ENCODE measurements at regions not wholly inside any gene's neighbourhood (a gene's known extent, or its start where the extent isn't known, plus 50 kb on each side); places are given as distances from the start of the nearest gene placed in this dataset.

DNA sequence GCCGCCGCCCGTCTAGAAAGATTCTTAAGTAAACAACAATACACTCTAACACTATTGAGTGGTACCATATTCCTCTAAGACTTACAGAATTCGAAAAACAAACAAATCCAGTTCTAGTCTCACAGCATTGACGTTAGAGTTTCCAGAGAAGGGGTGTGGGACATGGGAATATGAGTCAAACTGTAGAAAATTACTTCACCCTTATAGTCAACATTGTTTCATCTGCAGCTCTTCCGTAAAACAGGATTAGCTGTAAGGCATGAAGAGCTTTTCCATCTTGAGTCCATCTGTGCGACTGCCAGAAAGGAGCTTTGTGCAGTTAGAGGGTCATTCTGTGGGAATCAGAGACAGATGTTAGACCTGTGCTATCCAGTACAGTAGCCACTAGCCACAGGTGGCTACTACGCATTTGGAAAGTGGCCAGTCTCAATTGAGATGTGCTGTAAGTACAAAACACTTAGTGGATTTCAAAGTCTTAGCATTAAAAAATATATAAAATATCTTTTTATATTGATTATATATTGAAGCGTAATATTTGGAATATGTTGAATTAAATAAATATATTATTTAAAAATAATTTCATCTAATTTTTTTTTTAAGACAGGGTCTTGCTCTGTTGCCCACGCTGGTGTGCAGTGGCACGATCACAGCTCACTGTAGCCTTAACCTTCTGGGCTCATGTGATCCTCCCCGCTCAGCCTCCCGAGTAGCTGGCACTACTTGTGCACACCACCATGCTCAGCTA, 79.8 kb upstream of the MPP7 start:
- ChIA-PET CTCF (ENCODE audit: low intra/inter-chr PET ratio) (interaction anchor here (1.0 to 1.5 kb wide), 3 partner anchors 10 to 132 kb away, joined by 4 to 24 read pairs (median 8); partner anchors contain the start of gene MPP7), POLR2A (no interaction called here)
- no peak overlapping the region for H2AFZ ChIP-seq (ENCODE audit: low read depth, low read length)
- no peak for DNase-seq (ENCODE audit: extremely low read depth in 1 of 4, low spot score in 3 of 4)
- BruUV-seq (replicated peaks) = no TSS peak
- under 1% methylated on average over 13 of the region's 13 CpGs for WGBS (ENCODE audit: insufficient coverage, low coverage, missing lambda C conversion rate)
- peaks cover 0 to 3% of the 10 kb centered on the region in 2 experiments; a peak in 2 of 5 replicates for H3K4me1 ChIP-seq (replicated peaks in 1 of 2; ENCODE audit: control insufficient read depth in 2 of 2, insufficient read depth in 2 of 2, low read length in 2 of 2)
- TF ChIP-seq HMG20B (CRISPR knock-in tag; IDR thresholded peaks at IDR 0.05) (no peak), ILK (tag; IDR thresholded peaks at IDR 0.05; ENCODE audit: borderline replicate concordance, low read depth) (no peak), TRIM24 (IDR thresholded peaks at IDR 0.05) (no peak), ZNF224 (CRISPR knock-in tag; IDR thresholded peaks at IDR 0.05) (no peak), NCOA6 (IDR thresholded peaks at IDR 0.05) (no peak), HNRNPH1 (optimal IDR thresholded peaks at IDR 0.05; ENCODE audit: low read depth, low read length) (no peak), ZNF23 (CRISPR knock-in tag; IDR thresholded peaks at IDR 0.05) (no peak), ATF7 (IDR thresholded peaks at IDR 0.05) (no peak), TCF3 (CRISPR knock-in tag; IDR thresholded peaks at IDR 0.05) (no peak), CCNT2 (IDR thresholded peaks at IDR 0.05; ENCODE audit: borderline replicate concordance, extremely low read depth, insufficient read length, low read depth, low read length) (no peak), ZNF583 (CRISPR knock-in tag; IDR thresholded peaks at IDR 0.05) (no peak), NR2C2 (CRISPR knock-in tag; IDR thresholded peaks at IDR 0.05) (no peak), NR2C2 (tag; IDR thresholded peaks at IDR 0.05) (no peak), ARHGAP35 (IDR thresholded peaks at IDR 0.05; ENCODE audit: partially characterized antibody) (no peak)
- TF ChIP-seq, protein P1, sequence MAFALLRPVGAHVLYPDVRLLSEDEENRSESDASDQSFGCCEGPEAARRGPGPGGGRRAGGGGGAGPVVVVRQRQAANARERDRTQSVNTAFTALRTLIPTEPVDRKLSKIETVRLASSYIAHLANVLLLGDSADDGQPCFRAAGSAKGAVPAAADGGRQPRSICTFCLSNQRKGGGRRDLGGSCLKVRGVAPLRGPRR (CRISPR knock-in tag; IDR thresholded peaks at IDR 0.05) = no peak
- TF ChIP-seq, protein P2, sequence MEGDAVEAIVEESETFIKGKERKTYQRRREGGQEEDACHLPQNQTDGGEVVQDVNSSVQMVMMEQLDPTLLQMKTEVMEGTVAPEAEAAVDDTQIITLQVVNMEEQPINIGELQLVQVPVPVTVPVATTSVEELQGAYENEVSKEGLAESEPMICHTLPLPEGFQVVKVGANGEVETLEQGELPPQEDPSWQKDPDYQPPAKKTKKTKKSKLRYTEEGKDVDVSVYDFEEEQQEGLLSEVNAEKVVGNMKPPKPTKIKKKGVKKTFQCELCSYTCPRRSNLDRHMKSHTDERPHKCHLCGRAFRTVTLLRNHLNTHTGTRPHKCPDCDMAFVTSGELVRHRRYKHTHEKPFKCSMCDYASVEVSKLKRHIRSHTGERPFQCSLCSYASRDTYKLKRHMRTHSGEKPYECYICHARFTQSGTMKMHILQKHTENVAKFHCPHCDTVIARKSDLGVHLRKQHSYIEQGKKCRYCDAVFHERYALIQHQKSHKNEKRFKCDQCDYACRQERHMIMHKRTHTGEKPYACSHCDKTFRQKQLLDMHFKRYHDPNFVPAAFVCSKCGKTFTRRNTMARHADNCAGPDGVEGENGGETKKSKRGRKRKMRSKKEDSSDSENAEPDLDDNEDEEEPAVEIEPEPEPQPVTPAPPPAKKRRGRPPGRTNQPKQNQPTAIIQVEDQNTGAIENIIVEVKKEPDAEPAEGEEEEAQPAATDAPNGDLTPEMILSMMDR (IDR thresholded peaks at IDR 0.05 in 2 of 3, conservative IDR thresholded peaks at IDR 0.05 in 1 of 3; ENCODE audit: insufficient read depth in 2 of 3, low read depth in 1 of 3, low read length in 3 of 3) = no peak
- in situ Hi-C loops (cut with MboI) = loop anchor here (5.0 to 25.0 kb wide), 3 partner anchors 130 to 828 kb away; partner anchors contain the start of gene MKX
- H3K4me2 ChIP-seq (ENCODE audit: insufficient read depth, low read length) = no peak overlapping the region
- H3K27ac ChIP-seq (ENCODE audit: extremely low read depth, low read depth, low read length) = no peak overlapping the region
- H3K9me3 ChIP-seq (replicated peaks; ENCODE audit: control insufficient read depth, insufficient read depth, low read depth, low read length) = no peaks in the 10 kb centered on the region
- no peak overlapping the region for H3K4me3 ChIP-seq
- no peak for ATAC-seq
- H3K79me2 ChIP-seq (ENCODE audit: control insufficient read depth, insufficient read depth, low read length) = no peaks in the 10 kb centered on the region
- intact Hi-C loops (cut with micrococcal nuclease) = loop anchor here (1.0 to 10.0 kb wide), 5 partner anchors 80 to 1018 kb away; partner anchors contain the start of gene MPP7
- H3K27me3 ChIP-seq (ENCODE audit: control insufficient read depth in 2 of 2, insufficient read depth in 2 of 2, low read length in 2 of 2) = peaks cover 4 to 14% of the 10 kb centered on the region in 2 experiments; a peak in 2 of 5 replicates
- H3K36me3 ChIP-seq (ENCODE audit: control insufficient read depth, insufficient read depth, low read length) = no peaks in the 10 kb centered on the region
- no peaks in the 10 kb centered on the region for H4K20me1 ChIP-seq (replicated peaks; ENCODE audit: control insufficient read depth, insufficient read depth, low read length)
- H3K9ac ChIP-seq (ENCODE audit: insufficient read depth in 1 of 2, low read depth in 2 of 2, low read length in 2 of 2) = no peak overlapping the region
- H3K9me1 ChIP-seq (ENCODE audit: control insufficient read depth, insufficient read depth, low read length) = no peaks in the 10 kb centered on the region
- no peak for FAIRE-seq
